Cardiac muscle cell (in vitro differentiated cells and primary cell): ENCODE measurements at regions not wholly inside any gene's neighbourhood (a gene's known extent, or its start where the extent isn't known, plus 50 kb on each side); places are given as distances from the start of the nearest gene placed in this dataset.

Experiments used
- DNase-seq, 2 donors: peaks; one replicate each; pipeline versions ENCODE4 v3.0.0 to v3.0.0-alpha.2; 2010 to 2017; ENCODE audit warnings: low read depth in 1 of 2, low spot score in 1 of 2
- H3K27ac ChIP-seq: fragments of 200-600 bp; sonication (generic); 2 replicates; pipeline ENCODE4 v1.5.1; 2016
- H3K27me3 ChIP-seq: fragments of 200-600 bp; sonication (generic); 2 replicates; pipeline ENCODE4 v1.6.0; 2016; ENCODE audit warnings: control low read depth
- H3K36me3 ChIP-seq: fragments of 200-600 bp; sonication (generic); 2 replicates; pipeline ENCODE4 v1.5.1; 2016; ENCODE audit warnings: control low read depth
- H3K4me1 ChIP-seq: fragments of 200-600 bp; sonication (generic); 2 replicates; pipeline ENCODE4 v1.8.1; 2017; ENCODE audit warnings: low read depth, mild to moderate bottlenecking, mixed run types
- H3K4me3 ChIP-seq: fragments of 200-600 bp; sonication (generic); 2 replicates; pipeline ENCODE4 v1.5.1; 2016; ENCODE audit warnings: mild to moderate bottlenecking
- H3K9me3 ChIP-seq: fragments of 200-600 bp; sonication (generic); 2 replicates; pipeline ENCODE4 v1.5.1; 2017; ENCODE audit warnings: low read depth, mild to moderate bottlenecking, control low read depth
- TF ChIP-seq, protein P1 (sequence below): IDR thresholded peaks from 2 replicates; pipeline ENCODE4 v1.5.1; 2012; ENCODE audit warnings: low read depth, mild to moderate bottlenecking, low read length

DNA sequence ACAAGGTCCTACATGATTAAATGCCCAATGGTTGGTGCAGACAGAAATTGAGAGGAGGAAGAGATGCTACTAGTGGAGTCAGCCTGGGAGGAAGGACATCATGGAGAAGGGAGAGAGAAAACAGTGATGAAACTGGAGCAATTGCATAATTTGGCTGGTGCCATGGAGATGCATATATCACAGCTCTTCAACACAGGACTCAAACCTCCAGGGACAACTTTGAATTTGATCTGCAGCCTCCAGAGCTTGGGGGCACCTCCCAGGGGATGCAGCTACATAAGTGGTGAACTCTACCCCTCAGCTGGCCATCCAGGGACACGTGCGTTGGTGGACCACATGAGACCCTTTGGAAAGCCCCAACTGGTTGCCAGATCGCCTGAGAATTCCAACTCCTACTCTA is 80.4 kb downstream of the CTAGE1 start:
- TF ChIP-seq, protein P1, sequence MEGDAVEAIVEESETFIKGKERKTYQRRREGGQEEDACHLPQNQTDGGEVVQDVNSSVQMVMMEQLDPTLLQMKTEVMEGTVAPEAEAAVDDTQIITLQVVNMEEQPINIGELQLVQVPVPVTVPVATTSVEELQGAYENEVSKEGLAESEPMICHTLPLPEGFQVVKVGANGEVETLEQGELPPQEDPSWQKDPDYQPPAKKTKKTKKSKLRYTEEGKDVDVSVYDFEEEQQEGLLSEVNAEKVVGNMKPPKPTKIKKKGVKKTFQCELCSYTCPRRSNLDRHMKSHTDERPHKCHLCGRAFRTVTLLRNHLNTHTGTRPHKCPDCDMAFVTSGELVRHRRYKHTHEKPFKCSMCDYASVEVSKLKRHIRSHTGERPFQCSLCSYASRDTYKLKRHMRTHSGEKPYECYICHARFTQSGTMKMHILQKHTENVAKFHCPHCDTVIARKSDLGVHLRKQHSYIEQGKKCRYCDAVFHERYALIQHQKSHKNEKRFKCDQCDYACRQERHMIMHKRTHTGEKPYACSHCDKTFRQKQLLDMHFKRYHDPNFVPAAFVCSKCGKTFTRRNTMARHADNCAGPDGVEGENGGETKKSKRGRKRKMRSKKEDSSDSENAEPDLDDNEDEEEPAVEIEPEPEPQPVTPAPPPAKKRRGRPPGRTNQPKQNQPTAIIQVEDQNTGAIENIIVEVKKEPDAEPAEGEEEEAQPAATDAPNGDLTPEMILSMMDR = no peak
- H3K9me3 ChIP-seq = no peaks in the 10 kb centered on the region
- H3K4me1 ChIP-seq = peaks cover 29% of the 10 kb centered on the region
- H3K27ac ChIP-seq = no peak overlapping the region
- no peaks in the 10 kb centered on the region for H3K36me3 ChIP-seq
- DNase-seq = peak in 1 of 2 donors; percentile 79
- H3K27me3 ChIP-seq = no peaks in the 10 kb centered on the region
- H3K4me3 ChIP-seq = no peak overlapping the region

DNA sequence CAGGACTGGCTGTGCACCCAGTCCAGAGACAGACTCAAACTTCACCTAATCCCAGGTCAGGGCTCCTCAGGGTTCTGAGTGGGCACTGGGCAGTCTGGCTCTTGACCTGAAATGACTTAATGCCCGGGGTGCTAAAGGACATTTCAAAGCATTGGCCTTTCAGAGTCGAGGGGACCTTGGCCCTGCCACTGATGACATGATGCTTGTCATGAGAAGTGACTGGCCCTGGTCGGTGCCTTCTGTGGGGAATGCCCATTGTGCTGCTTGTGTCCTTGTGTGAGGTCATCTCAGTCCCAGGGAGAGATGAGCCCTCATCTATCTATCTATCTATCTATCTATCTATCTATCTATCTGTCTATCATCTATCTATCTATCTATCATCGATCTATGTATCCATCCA is 81.3 kb downstream of the CTAGE1 start:
- TF ChIP-seq, protein P1 = no peak
- Histone ChIP-seq H3K9me3 (no peaks in the 10 kb centered on the region), H3K4me1 (peaks cover 29% of the 10 kb centered on the region), H3K36me3 (no peaks in the 10 kb centered on the region), H3K27ac (no peak overlapping the region), H3K4me3 (no peak overlapping the region), H3K27me3 (no peaks in the 10 kb centered on the region)
- DNase-seq = no peak

DNA sequence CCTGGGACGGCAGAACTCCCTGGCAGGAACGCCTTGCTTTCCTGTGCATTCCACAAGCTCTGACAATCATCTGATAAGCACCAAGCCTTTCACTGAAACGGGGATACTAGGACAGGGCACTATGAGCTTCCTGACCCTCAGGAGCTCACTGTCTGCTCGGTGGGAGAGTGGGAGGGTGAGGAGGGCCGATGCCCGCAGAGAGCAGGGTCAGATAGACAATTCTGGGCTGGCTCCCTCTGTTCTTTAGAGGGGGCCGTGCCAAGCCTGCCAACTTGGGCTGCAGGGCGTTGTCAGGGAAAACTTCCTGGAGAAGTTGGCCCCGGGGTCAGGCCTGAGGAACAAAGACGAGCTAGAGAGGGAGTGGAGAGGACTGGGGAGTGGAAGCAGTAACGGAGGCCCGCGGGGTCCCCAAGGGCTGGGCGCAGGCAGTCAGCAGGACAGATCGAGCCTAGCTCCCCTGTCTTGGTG is 82.0 kb downstream of the CTAGE1 start:
- Histone ChIP-seq H3K9me3 (no peaks in the 10 kb centered on the region), H3K36me3 (no peaks in the 10 kb centered on the region), H3K4me3 (no peak overlapping the region), H3K4me1 (peaks cover 28% of the 10 kb centered on the region), H3K27ac (no peak overlapping the region), H3K27me3 (no peaks in the 10 kb centered on the region)
- no peak for DNase-seq
- TF ChIP-seq, protein P1 = no peak

DNA sequence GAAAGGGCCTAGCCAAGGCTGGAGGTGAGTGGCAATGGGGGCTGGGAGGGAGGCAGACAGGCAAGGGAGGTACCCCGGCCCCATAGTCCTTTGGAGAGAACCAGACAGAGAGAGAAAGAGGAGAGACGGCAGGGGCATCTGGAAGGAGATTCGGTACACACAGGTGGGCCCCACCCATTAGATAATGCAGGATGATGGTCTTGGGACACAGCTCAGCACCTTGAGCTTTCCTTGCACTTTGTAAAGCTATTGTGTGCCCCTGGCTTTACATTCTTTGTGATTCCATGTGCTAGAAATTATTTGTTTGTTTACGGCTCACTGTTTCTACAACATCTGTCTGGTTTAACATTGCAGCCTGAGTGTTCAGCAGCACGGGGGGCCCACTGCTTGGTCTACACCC is 83.1 kb downstream of the CTAGE1 start:
- H3K9me3 ChIP-seq = no peaks in the 10 kb centered on the region
- no peaks in the 10 kb centered on the region for H3K36me3 ChIP-seq
- TF ChIP-seq, protein P1 = no peak
- no peak for DNase-seq
- peaks cover 18% of the 10 kb centered on the region for H3K4me1 ChIP-seq
- H3K27ac ChIP-seq = no peak overlapping the region
- H3K27me3 ChIP-seq = no peaks in the 10 kb centered on the region
- H3K4me3 ChIP-seq = no peak overlapping the region

DNA sequence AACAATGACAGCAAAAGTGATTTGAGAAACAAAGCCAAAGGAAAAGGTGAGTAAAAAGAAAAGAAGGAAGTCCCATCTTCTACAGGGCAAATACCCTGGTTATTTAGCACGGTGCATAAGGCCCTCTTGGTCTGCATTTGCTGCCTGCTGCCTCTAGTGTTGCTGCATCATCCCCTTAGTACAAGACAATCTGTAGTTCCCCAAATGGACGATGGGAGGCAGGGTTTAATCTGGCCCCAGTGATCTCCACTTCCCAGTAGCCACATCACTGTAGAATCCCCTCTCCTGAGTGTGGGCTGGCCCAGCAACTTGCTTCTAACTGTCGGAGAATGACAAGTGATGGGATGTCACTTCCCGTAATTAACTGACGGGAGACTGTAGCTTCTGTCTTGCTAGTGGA is 85.1 kb downstream of the CTAGE1 start:
- DNase-seq = no peak
- H3K27ac ChIP-seq = no peak overlapping the region
- H3K4me3 ChIP-seq = no peak overlapping the region
- H3K4me1 ChIP-seq = peaks cover 14% of the 10 kb centered on the region
- H3K36me3 ChIP-seq = no peaks in the 10 kb centered on the region
- TF ChIP-seq, protein P1 = peak; percentile 21
- H3K9me3 ChIP-seq = no peaks in the 10 kb centered on the region
- H3K27me3 ChIP-seq = no peaks in the 10 kb centered on the region

DNA sequence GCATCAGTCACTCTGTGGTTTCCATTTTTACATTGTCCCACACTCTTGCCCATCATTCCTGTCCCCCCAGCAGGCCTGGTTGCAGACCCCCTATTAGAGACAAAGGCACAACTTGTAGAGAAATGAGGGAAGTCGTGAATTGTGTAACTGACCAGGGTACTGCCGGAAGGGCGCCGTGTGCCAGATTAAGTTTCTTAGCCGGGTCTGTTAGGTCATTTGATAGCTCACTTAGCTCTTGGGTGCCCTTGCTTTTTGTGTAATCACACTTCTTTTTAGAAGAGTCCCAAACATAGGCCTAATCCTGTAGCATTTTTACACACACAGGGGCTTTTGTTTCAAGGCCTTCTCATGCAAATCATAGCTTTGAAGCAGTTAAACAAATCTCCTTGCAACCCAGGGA is 87.2 kb downstream of the CTAGE1 start:
- Histone ChIP-seq H3K27ac (no peak overlapping the region), H3K4me1 (peaks cover 4% of the 10 kb centered on the region), H3K9me3 (no peaks in the 10 kb centered on the region), H3K27me3 (no peaks in the 10 kb centered on the region), H3K4me3 (no peak overlapping the region), H3K36me3 (no peaks in the 10 kb centered on the region)
- no peak for DNase-seq
- TF ChIP-seq, protein P1 = no peak
